Endodermal cell (in vitro differentiated cells): ENCODE measurements at regions not wholly inside any gene's neighbourhood (a gene's known extent, or its start where the extent isn't known, plus 50 kb on each side); places are given as distances from the start of the nearest gene placed in this dataset.

Source experiments
- DNase-seq: peaks from one replicate; pipeline ENCODE4 v3.0.0-alpha.2; 2017
- H3K27ac ChIP-seq: 2 replicates; pipeline ENCODE4 v1.5.1; 2013; ENCODE audit warnings: mild to moderate bottlenecking, low read depth, low read length, moderate library complexity
- H3K27me3 ChIP-seq: 2 replicates; pipeline ENCODE4 v1.6.1; 2013; ENCODE audit warnings: mild to moderate bottlenecking, low read length, moderate library complexity; ENCODE audit not compliant: insufficient read depth, control insufficient read depth, poor library complexity, severe bottlenecking
- H3K36me3 ChIP-seq: 2 replicates; pipeline ENCODE4 v1.7.0; 2013; ENCODE audit warnings: mild to moderate bottlenecking, low read length, moderate library complexity; ENCODE audit not compliant: control insufficient read depth, insufficient read depth
- H3K4me1 ChIP-seq: one replicate; pipeline ENCODE4 v1.7.0; 2013; ENCODE audit warnings: low read length; ENCODE audit not compliant: control insufficient read depth, insufficient read depth
- H3K4me3 ChIP-seq: 2 replicates; pipeline ENCODE4 v1.5.1; 2013; ENCODE audit warnings: mild to moderate bottlenecking, low read length, moderate library complexity
- H3K9ac ChIP-seq: 2 replicates; pipeline ENCODE4 v1.6.1; 2013; ENCODE audit warnings: mild to moderate bottlenecking, low read length, moderate library complexity; ENCODE audit not compliant: poor library complexity, severe bottlenecking; ENCODE audit errors: extremely low read depth
- H3K9me3 ChIP-seq: 2 replicates; pipeline ENCODE4 v1.6.1; 2013; ENCODE audit warnings: mild to moderate bottlenecking, low read length, moderate library complexity; ENCODE audit not compliant: control insufficient read depth
- H3K27ac Mint-ChIP-seq: 2 replicates; pipeline ENCODE4 v1.8.0; 2020; ENCODE audit warnings: mixed read lengths
- H3K27me3 Mint-ChIP-seq: 2 replicates; pipeline ENCODE4 v1.8.0; 2021; ENCODE audit warnings: mild to moderate bottlenecking, mixed read lengths; ENCODE audit not compliant: insufficient read depth
- H3K36me3 Mint-ChIP-seq: 2 replicates; pipeline ENCODE4 v1.8.0; 2020; ENCODE audit warnings: low read depth, mixed read lengths
- H3K4me1 Mint-ChIP-seq: 2 replicates; pipeline ENCODE4 v1.8.0; 2020; ENCODE audit warnings: mixed read lengths
- H3K4me3 Mint-ChIP-seq: 2 replicates; pipeline ENCODE4 v1.8.0; 2020; ENCODE audit warnings: mild to moderate bottlenecking, moderate library complexity, mixed read lengths
- H3K9me3 Mint-ChIP-seq: 2 replicates; pipeline ENCODE4 v1.8.0; 2020; ENCODE audit warnings: mild to moderate bottlenecking, mixed read lengths
- CTCF ChIP-seq: fragments of 200-600 bp; sonication (generic); conservative IDR thresholded peaks from 2 replicates; pipeline ENCODE4 v1.5.0; 2021; ENCODE audit warnings: antibody characterized with exemption, mild to moderate bottlenecking
- WGBS, 2 experiments: methylation state at CpG; one replicate each; pipeline versions ENCODE4 v1.1.5 to v1.1.7; 2013; ENCODE audit warnings: missing lambda C conversion rate in 2 of 2, mixed read lengths in 1 of 2; ENCODE audit not compliant: insufficient coverage in 1 of 2, insufficient read length in 1 of 2; 5-methylcytosine and 5-hydroxymethylcytosine counted together

GRCh38 chr7:22660293-22660692 is 66.7 kb upstream of the IL6 start:
- H3K36me3 Mint-ChIP-seq: peaks cover 65% of the 10 kb centered on the region
- no peak for TF ChIP-seq CTCF
- H3K27ac Mint-ChIP-seq: no peak overlapping the region
- no peak overlapping the region for H3K4me3 Mint-ChIP-seq
- no peaks in the 10 kb centered on the region for H3K27me3 Mint-ChIP-seq
- Histone ChIP-seq H3K4me1 (no peaks in the 10 kb centered on the region), H3K9ac (no peak overlapping the region), H3K27me3 (no peaks in the 10 kb centered on the region), H3K9me3 (peaks cover 17% of the 10 kb centered on the region), H3K4me3 (no peak overlapping the region), H3K27ac (no peak overlapping the region), H3K36me3 (peaks cover 60% of the 10 kb centered on the region)
- H3K4me1 Mint-ChIP-seq: peaks cover 27% of the 10 kb centered on the region
- DNase-seq: peak; percentile 30
- no peaks in the 10 kb centered on the region for H3K9me3 Mint-ChIP-seq
- WGBS, 2 experiments: 93 to 100% methylated on average over 1 of the region's 1 CpG

GRCh38 chr7:22659741-22660140 is 67.3 kb upstream of the IL6 start:
- peaks cover 64% of the 10 kb centered on the region for H3K36me3 ChIP-seq
- TF ChIP-seq CTCF: no peak
- no peak overlapping the region for H3K27ac Mint-ChIP-seq
- H3K27me3 Mint-ChIP-seq: no peaks in the 10 kb centered on the region
- no peak overlapping the region for H3K9ac ChIP-seq
- H3K4me1 ChIP-seq: no peaks in the 10 kb centered on the region
- H3K4me1 Mint-ChIP-seq: peaks cover 31% of the 10 kb centered on the region
- no peak overlapping the region for H3K27ac ChIP-seq
- peaks cover 70% of the 10 kb centered on the region for H3K36me3 Mint-ChIP-seq
- no peaks in the 10 kb centered on the region for H3K27me3 ChIP-seq
- DNase-seq: no peak
- no peaks in the 10 kb centered on the region for H3K9me3 Mint-ChIP-seq
- H3K4me3 ChIP-seq: no peak overlapping the region
- H3K9me3 ChIP-seq: peaks cover 17% of the 10 kb centered on the region
- WGBS, 2 experiments: 91 to 99% methylated on average over 6 of the region's 6 CpGs
- H3K4me3 Mint-ChIP-seq: no peak overlapping the region

- H3K9me3 Mint-ChIP-seq: no peaks in the 10 kb centered on the region
- WGBS, 2 experiments: 91 to 95% methylated on average over 3 of the region's 3 CpGs
- H3K4me3 ChIP-seq: no peak overlapping the region
Measured at GRCh38 chr7:22658031-22658430, 69.0 kb upstream of the IL6 start.

More at GRCh38 chr7:22658031-22658430, 69.0 kb upstream of the IL6 start:
- Histone ChIP-seq H3K4me1 (no peaks in the 10 kb centered on the region), H3K27ac (no peak overlapping the region), H3K9ac (no peak overlapping the region), H3K36me3 (peaks cover 59% of the 10 kb centered on the region), H3K27me3 (no peaks in the 10 kb centered on the region), H3K9me3 (peaks cover 17% of the 10 kb centered on the region)
- no peak for TF ChIP-seq CTCF
- Mint-ChIP-seq H3K4me3 (no peak overlapping the region), H3K27me3 (no peaks in the 10 kb centered on the region), H3K4me1 (peaks cover 40% of the 10 kb centered on the region), H3K27ac (no peak overlapping the region), H3K36me3 (peaks cover 66% of the 10 kb centered on the region)
- DNase-seq: no peak
